ENCODE measurements at regions not wholly inside any gene's neighbourhood (a gene's known extent, or its start where the extent isn't known, plus 50 kb on each side); places are given as distances from the start of the nearest gene placed in this dataset.

- DNase-seq (ENCODE audit: low read depth), result no peak
Observed at GRCh38 chr1:36743286-36744005, 260.7 kb upstream of the CSF3R start.

- no peak for DNase-seq (ENCODE audit: low read depth)
Observed at GRCh38 chr1:36741066-36741465, 258.4 kb upstream of the CSF3R start.

GRCh38 chr1:36740446-36740845 is 257.7 kb upstream of the CSF3R start:
- no peak for DNase-seq (ENCODE audit: low read depth)

- no peak for DNase-seq (ENCODE audit: low read depth)
Observed at GRCh38 chr1:36739703-36740289, 257.1 kb upstream of the CSF3R start.

GRCh38 chr1:36738245-36738644 is 255.5 kb upstream of the CSF3R start:
- DNase-seq (ENCODE audit: low read depth), result no peak

GRCh38 chr1:36737767-36738166 is 255.1 kb upstream of the CSF3R start:
- no peak for DNase-seq (ENCODE audit: low read depth)

GRCh38 chr1:36737038-36737555 is 254.4 kb upstream of the CSF3R start:
- DNase-seq (ENCODE audit: low read depth), result no peak

- no peak for DNase-seq (ENCODE audit: low read depth)
Observed at GRCh38 chr1:36735939-36736730, 253.4 kb upstream of the CSF3R start.

- no peak for DNase-seq (ENCODE audit: low read depth)
Observed at GRCh38 chr1:36735436-36735835, 252.7 kb upstream of the CSF3R start.

GRCh38 chr1:36734356-36734755 is 251.6 kb upstream of the CSF3R start:
- no peak for DNase-seq (ENCODE audit: low read depth)

GRCh38 chr1:36733748-36734147 is 251.0 kb upstream of the CSF3R start:
- no peak for DNase-seq (ENCODE audit: low read depth)

GRCh38 chr1:36732015-36732356 is 249.3 kb upstream of the CSF3R start:
- DNase-seq (ENCODE audit: low read depth), result no peak

- no peak for DNase-seq (ENCODE audit: low read depth)
Observed at GRCh38 chr1:36731226-36732014, 248.7 kb upstream of the CSF3R start.

GRCh38 chr1:36730599-36730998 is 247.9 kb upstream of the CSF3R start:
- no peak for DNase-seq (ENCODE audit: low read depth)

GRCh38 chr1:36729716-36730510 is 247.2 kb upstream of the CSF3R start:
- DNase-seq (ENCODE audit: low read depth), result no peak

- DNase-seq (ENCODE audit: low read depth), result no peak
Observed at GRCh38 chr1:36729289-36729688, 246.6 kb upstream of the CSF3R start.

GRCh38 chr1:36728846-36729245 is 246.1 kb upstream of the CSF3R start:
- DNase-seq (ENCODE audit: low read depth), result no peak

- no peak for DNase-seq (ENCODE audit: low read depth)
Observed at GRCh38 chr1:36728051-36728450, 245.3 kb upstream of the CSF3R start.

GRCh38 chr1:36725151-36725550 is 242.4 kb upstream of the CSF3R start:
- DNase-seq (ENCODE audit: low read depth), result no peak

GRCh38 chr1:36723813-36724212 is 241.1 kb upstream of the CSF3R start:
- DNase-seq (ENCODE audit: low read depth), result no peak

- DNase-seq (ENCODE audit: low read depth), result no peak
Observed at GRCh38 chr1:36722871-36723270, 240.2 kb upstream of the CSF3R start.
